GM12892 (cell line): ENCODE measurements at regions not wholly inside any gene's neighbourhood (a gene's known extent, or its start where the extent isn't known, plus 50 kb on each side); places are given as distances from the start of the nearest gene placed in this dataset.

Source experiments
- POLR2AphosphoS5 ChIP-seq: IDR thresholded peaks from 2 replicates; pipeline ENCODE4 v1.6.1; 2011; ENCODE audit warnings: low read depth, low read length, control low read depth
- TAF1 ChIP-seq: IDR thresholded peaks from 2 replicates; pipeline ENCODE4 v1.6.1; 2011; ENCODE audit warnings: low read depth, mild to moderate bottlenecking, control low read depth, low read length, borderline replicate concordance

DNA sequence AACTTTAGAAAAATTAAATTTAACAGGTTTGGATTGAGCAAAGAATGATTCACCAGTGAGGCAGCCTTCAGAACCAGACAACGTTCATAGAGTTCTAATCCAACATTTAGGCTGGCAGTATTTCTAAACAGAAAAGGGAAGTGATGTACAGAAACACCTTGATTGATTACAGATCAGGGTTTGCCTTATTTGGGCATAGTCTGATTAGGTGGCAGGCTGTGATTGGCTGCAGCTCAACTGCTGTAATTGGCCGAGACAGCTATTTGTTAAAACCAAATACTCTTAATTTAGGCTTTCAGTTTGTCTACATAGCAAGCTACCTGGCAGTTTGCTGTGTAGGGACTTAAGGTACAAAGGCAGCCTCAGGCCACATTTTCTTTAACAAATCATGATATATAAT is 802.5 kb downstream of the IPMK start:
- TF ChIP-seq TAF1 (no peak), POLR2AphosphoS5 (no peak)
